ENCODE measurements at regions not wholly inside any gene's neighbourhood (a gene's known extent, or its start where the extent isn't known, plus 50 kb on each side); places are given as distances from the start of the nearest gene placed in this dataset.

GRCh38 chr18:22499421-22499820, 81.7 kb upstream of the CTAGE1 start:
- TF ChIP-seq CTCF (IDR thresholded peaks at IDR 0.05), result no peak
- DNase-seq (ENCODE audit: low spot score), result no peak
- no peak overlapping the region for H3K4me3 ChIP-seq
- no peak overlapping the region for H3K27ac ChIP-seq

GRCh38 chr18:22503803-22504202, 86.1 kb upstream of the CTAGE1 start:
- no peak for TF ChIP-seq CTCF (IDR thresholded peaks at IDR 0.05)
- Histone ChIP-seq H3K27ac (peak overlapping the region; percentile 47 to 86), H3K4me3 (peak overlapping the region; percentile 9)
- DNase-seq (ENCODE audit: low spot score), result peak; percentile 80

DNA sequence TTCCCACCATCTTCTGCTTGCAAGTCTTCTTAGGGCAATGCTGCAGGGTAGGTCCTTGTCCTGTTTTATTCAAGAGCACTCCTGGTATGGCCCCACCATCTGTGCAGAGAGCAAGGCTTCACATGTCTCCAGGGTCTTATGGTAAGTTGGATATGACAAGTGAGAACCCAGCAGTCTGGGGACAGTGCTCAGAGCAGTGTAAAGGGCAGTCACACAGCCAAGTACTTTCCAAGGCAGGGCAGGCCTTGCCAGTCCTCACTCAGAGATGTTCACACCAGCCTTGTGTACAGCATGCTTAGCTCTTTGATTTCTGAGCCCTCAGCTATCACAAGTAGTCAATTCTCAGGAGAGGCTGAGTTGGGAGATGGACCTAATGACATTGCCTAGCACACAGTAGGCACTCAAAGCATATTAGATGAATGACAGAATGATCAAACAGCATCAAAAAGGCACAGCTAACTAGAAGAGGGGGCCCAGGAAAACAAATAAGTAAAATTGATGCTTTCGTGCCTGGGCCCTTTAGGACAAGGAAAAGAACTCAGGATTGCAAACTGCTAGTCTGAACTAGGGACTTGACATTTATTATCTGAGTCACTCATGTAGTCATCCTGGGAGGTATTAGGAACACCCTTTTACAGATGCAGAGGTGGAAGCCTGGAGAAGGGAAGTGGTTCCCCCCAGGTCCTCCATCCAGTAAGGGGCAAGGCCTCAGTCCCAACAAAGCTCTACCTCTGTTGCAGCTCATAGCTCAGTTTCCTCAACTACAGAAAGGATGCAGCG, 86.7 kb upstream of the CTAGE1 start:
- DNase-seq (ENCODE audit: low spot score), result no peak
- H3K27ac ChIP-seq, result peak overlapping the region; percentile 32 to 86
- no peak for TF ChIP-seq CTCF (IDR thresholded peaks at IDR 0.05)
- peak overlapping the region; percentile 9 for H3K4me3 ChIP-seq

DNA sequence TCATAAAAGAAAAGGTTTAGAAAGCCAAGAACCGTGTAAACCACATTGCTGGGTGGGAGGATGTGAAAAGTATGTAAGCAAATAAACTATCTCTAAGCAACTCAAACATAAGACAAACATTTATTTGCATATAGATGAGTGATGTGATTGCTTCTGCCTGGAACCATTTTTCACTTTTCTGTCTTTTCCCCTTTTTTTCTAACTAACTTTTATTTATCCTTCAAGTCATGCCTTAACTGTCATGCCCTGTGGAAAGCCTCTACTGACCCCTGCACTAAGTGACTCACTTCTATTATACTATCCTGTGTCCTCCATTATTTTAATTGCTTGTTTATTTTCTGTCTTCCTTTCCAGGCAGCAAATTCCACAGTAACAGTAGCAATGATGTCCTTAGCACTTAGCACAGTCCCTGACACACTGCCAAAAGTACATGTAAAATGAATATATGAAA, 87.5 kb upstream of the CTAGE1 start:
- Histone ChIP-seq H3K27ac (peak overlapping the region in 1 of 2 donors; percentile 86), H3K4me3 (no peak overlapping the region)
- no peak for TF ChIP-seq CTCF (IDR thresholded peaks at IDR 0.05)
- DNase-seq (ENCODE audit: low spot score), result no peak

GRCh38 chr18:22507055-22507454, 89.3 kb upstream of the CTAGE1 start:
- Histone ChIP-seq H3K4me3 (no peak overlapping the region), H3K27ac (no peak overlapping the region)
- no peak for DNase-seq (ENCODE audit: low spot score)
- no peak for TF ChIP-seq CTCF (IDR thresholded peaks at IDR 0.05)

DNA sequence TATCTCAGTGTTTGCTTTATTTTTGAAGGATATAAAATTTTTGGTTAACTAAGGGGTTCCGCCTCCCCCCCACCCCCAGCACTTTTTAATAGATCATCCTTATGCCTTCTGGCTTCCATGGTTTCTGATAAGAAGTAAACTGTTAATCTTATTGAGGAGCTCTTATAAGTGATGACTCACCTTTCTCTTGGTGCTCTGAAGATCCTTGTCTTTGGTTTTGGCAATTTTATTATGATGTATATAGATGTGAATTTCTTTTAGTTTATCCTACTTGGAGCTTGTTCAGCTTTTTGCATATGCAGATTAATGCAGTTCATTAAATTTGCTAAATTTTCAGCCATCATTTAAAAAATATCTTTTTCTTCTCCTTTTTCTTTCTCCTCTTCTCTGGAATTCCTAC, 91.7 kb upstream of the CTAGE1 start:
- TF ChIP-seq CTCF (IDR thresholded peaks at IDR 0.05), result no peak
- H3K4me3 ChIP-seq, result no peak overlapping the region
- no peak for DNase-seq (ENCODE audit: low spot score)
- H3K27ac ChIP-seq, result no peak overlapping the region

- TF ChIP-seq CTCF (IDR thresholded peaks at IDR 0.05), result no peak
- DNase-seq (ENCODE audit: low spot score), result no peak
- Histone ChIP-seq H3K4me3 (no peak overlapping the region), H3K27ac (no peak overlapping the region)
Measured at GRCh38 chr18:22510697-22511096, 93.0 kb upstream of the CTAGE1 start.

Data from coronary artery (tissue), 2 donors.